Iris pigment epithelial cell (primary cell): ENCODE measurements at regions not wholly inside any gene's neighbourhood (a gene's known extent, or its start where the extent isn't known, plus 50 kb on each side); places are given as distances from the start of the nearest gene placed in this dataset.

Experiments used
- DNase-seq: peaks from one replicate; pipeline ENCODE4 v3.0.0-alpha.2; 2011; ENCODE audit warnings: low read depth

DNA sequence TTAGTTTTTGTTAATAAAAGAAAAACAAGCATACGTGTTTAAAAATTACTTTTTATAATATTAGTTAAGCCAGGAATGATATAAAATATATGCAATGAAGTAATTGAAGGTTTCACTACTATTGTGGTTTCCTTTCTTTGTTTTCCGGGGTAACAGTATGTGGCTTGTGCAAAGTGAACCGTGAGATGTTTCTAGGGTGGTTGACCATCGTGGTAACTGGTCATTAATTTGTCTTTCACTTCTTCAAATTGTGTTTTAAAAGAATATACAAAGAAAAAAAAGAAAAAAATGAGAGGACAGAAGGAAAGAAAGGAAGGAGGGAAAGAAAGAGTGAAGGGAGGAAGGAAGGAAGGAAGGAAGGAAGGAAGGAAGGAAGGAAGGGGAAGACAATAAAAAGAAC is 330.1 kb upstream of the CPXCR1 start:
- DNase-seq, result no peak

DNA sequence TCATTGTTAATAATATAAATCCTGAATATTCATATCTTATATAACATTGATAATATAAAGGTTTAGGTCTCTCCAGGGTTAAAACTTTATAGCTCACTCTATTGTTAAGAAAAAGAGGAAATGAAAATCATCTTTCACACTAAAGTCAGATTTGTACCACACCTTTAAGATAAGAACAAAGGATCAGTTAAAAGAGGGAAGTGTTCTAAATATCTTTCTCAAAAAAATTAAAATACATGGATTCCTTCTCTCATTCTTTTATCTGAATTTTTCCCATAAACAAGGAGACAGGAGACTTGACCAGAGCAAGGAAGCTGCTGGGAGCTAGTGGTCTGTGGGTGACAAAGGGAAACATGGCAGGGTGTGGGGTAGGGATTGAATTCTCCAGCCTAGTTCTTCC is 323.0 kb upstream of the CPXCR1 start:
- DNase-seq, result no peak

- no peak for DNase-seq
These were observed 322.5 kb upstream of the CPXCR1 start for GRCh38 chrX:88424541-88424940.

- peak; percentile 3 for DNase-seq
These were observed 321.3 kb upstream of the CPXCR1 start for GRCh38 chrX:88425739-88426138.

DNA sequence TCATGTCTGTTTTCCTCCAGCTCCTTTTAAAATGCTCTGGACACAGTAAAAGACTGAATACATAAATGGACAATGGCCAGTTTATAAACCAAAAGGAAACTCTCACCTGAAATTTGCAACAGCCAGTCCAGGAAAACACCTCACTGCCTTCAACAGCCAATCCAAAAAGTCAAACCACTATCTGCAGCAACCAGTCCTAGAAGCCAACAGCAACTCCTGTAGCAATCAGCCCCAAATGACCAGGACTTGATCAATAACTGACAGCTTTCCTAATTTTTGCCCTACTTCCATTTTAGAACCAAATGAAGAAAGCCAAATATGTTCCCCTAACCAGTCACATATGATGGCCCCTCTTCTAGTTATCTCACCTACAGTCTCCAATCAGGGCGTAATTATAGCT is 309.5 kb upstream of the CPXCR1 start:
- DNase-seq, result no peak

DNA sequence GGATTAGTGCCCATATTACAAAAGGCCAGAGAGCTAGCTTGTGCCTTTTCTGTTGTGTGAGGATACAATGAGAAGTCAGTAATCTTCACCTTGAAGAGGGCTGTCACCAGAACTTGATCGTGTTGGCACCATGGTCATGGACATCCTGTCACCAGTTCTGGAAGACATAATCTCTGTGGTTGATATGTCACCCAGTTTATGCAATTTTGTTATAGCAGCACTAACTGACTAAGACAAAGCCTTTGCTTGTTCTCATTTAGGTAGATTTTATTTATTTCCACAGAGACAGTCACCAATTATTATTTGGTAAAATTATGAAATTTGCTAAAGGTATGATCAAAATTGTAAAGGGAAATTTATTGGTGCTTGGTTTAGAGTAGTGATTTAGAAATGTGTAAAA is 308.8 kb upstream of the CPXCR1 start:
- DNase-seq, result no peak

- DNase-seq, result no peak
These were observed 307.1 kb upstream of the CPXCR1 start for GRCh38 chrX:88439935-88440334.
